NCI-H1694 (cell line): ENCODE measurements at regions not wholly inside any gene's neighbourhood (a gene's known extent, or its start where the extent isn't known, plus 50 kb on each side); places are given as distances from the start of the nearest gene placed in this dataset.

ENCODE experiments used
- DNase-seq: peaks from one replicate; lab custom pipeline; 2025; lab: John Stamatoyannopoulos, UW

DNA sequence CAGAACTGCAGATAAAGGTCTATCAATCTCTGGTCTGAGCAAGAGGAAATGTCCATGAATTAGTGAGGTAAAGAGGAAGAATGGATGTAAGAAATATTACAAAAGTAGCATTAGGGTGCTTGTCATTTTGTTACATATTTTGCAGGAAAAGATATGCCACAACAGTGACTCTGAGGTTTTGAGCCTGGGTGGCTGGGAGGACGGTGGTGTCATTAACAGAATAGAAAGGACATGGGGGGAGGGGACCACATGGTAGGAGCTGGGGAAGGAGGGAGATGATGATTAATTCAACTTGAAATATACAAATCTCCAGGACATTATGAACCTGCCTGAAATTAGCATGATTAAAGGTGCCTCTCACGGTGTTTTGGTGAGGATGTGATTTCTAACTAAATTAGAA is 245.5 kb upstream of the MDFIC2 start:
- no peak for DNase-seq

DNA sequence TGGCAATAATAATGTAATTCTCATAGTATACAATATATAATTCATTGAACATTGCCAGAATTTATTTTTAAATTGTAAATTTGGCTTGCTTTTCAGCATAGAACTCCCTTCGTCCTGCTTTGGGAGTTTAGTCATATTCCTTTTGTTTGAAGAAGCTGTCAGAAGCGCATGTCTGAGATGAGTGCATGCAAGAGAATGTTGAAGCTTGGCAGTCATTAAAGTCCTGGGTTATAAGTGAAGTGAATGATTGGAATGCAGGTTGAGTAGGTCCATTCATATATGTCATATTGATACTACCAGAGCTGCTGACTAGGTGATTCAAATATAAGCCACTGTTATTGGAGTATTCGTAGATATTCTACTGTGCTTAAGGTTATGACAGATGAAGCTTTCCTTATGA is 243.6 kb upstream of the MDFIC2 start:
- DNase-seq, result no peak

DNA sequence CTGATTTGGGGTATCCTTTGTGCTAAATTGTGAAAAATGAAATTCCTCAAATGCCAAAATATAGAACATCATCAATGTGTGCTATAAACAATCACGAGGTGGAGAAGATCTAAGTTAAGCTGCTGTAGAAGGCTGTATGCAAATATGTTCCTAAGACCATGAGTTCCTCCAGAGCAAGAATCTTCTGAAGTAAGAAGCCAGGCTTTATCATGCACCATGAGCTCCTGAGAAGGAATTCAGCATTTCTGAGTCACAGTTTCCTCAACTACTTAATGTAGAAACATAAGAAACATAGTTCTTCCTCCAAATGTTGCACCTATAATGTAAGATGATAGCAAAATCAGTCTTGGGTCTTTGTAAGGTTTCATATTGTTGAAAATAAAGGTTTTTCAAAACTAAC is 241.7 kb upstream of the MDFIC2 start:
- DNase-seq, result no peak

DNA sequence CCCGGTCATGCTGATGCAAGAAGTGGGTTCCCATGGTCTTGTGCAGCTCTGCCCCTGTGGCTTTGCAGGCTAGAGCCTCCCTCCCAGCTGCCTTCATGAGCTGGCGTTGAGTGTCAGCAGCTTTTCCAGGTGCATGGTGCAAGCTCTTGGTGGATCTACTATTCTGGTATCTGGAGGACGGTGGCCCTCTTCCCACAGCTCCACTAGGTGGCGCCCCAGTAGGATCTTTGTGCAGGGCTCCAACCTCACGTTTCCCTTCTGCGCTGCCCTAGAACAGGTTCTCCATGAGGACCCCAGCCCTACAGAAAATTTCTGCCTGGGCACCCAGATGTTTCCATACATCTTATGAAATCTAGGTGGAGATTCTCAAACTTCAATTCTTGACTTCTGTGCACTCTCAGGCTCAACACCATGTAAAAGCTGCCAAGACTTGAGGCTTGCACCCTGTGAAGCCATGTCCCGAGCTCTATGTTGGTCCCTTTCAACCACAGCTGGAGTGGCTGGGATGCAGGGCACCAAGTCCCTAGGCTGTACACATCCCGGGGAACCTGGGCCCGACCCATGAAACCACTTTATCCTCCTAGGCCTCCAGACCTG is 238.4 kb upstream of the MDFIC2 start:
- peak; percentile 3 for DNase-seq

DNA sequence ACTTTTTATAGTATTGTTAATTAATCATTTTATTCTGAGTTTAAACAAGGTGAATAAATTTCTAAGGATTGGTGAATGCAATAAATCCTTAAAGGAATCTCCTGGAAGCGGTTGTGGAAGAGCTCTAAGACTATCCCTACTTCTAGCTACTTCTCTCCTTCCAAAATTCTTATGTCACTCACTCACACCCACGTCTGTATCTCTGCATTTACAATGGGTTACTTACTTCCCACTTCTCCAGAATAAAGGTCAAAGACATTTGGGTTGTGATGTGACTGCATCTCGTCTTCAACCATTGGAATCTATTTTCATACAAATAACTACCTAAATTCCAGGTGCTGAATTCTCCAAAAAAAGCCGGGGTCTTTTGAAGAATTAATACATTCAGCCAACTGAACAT is 234.2 kb upstream of the MDFIC2 start:
- DNase-seq, result no peak

DNA sequence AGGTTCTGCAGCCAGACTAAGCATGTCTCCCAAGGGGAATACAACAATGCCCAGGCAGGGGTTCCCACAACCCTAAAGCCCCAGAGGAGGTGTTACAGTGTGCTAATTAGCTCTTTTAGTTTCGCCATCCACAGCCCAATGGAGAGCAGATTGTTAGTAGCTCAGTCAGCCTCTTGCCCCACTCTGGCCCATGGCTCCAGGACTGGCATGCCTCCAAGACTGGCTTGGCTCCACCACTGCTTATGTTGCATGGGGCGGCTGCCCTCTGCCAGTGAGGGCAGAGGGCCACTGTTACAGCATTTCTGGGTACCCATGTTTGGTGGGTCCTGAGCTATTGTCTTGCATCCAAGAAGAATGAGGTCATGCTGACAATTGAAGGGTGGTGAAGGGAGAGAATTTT is 231.1 kb upstream of the MDFIC2 start:
- DNase-seq, result no peak

DNA sequence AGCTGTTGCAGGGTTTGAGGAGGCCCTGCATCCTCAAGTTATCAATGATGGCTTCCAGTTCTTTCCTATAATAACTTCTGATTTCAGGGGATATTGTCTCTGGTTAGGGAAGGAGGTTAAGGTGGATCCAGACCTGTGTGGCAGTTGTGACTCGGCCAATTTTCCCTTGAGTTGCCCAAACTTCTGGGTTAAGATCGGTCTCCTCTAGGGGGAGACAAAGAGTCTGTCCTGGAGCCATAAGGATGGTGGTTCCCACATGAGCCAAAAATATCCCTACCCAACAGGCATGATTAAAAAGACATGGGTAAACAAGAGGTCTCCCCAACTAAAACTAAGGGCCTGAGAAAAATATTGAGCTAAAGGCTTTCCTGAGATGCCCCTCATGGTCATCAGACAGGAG is 227.5 kb upstream of the MDFIC2 start:
- DNase-seq, result no peak

DNA sequence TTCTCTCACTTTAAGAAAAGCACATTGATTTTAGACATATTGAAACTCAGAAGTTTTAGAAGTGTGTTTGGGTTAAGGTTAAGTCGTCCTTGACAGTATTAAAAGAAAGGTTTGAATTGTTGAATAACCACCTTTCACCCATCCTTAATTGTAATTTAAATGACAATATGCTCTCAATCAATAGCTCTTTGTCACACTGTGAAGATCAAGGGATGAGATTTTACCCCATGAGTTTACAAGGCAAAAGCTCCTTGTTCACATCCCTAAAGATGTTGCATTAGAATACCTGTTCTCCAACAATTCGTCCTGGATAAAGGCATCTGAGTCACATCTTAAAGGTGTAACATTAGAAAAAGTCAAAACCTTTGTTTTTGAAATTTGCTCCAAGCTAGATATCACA is 220.4 kb upstream of the MDFIC2 start:
- no peak for DNase-seq

DNA sequence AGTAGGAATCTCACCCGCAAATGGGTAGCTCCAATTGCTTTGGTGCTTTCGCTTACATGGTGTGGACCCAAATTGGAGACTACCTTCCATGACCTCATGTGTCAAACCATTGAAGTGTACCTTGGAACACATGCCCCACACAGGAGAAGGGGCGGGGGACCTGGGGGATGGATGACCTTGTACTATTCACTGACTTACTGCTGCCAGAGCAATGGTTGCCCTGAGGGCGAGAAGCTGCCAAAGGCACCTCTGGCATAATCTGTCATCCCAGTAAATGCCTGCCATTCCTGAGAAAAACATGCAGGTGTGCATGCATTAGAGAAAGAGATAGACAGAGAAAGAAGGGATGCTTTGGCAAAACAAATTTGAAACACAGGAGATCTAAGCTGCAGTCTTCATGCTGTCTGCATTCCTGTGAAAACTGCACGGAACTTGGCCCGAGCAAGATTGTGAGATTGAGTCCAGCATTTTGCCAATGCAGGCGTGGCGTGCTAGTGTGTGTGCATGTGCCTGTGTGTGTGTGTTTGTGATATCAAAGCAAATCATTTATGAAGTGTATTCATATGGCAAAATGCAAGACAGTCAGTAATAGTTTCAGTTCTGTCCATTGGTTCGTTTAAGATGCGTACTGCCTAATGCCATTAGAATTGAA is 219.5 kb upstream of the MDFIC2 start:
- no peak for DNase-seq

DNA sequence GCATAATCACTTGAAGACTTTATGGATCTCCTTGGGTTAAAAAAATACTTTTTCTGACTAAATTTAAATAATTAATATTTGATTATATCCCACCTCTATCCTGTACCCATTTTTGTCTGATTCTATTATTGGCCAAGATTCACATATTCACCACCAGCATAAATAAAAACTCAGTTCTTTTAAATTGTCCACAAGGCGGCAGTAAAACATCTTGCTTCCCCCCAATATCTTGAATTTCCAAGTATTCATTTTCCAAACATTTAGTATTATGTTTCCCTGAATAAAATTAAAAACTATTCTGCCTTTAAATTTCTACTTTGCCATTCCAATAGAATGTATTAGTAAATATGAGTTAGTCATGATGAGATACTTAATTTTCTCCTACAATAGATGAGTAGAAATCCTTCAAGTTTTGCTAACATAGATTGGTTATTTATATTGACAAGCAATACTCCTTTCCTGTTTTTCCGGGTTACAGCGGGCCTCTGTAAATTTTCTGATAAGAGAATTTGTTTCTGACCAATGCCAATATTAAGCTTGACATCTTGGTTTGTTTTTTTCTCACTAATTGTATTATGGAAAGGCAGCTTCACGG is 218.7 kb upstream of the MDFIC2 start:
- DNase-seq, result no peak

DNA sequence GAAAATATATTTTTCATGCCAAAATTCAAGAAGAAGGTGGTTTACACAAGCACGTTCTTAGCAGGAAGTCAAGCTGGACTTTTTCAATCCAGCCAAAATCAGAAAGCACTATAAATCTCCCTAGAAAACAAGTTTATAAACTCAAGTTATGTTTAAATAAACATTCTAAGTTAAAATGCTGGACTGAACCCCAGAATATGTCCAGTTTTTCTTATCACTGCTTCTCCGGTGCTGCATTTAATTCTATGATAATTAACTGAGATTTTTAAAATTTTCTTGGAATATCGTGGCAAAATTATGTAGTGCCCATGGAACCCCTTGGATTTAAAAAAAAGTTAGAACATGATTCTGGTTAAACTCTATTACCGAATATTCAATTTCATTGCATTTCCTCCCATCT is 218.2 kb upstream of the MDFIC2 start:
- DNase-seq, result no peak

DNA sequence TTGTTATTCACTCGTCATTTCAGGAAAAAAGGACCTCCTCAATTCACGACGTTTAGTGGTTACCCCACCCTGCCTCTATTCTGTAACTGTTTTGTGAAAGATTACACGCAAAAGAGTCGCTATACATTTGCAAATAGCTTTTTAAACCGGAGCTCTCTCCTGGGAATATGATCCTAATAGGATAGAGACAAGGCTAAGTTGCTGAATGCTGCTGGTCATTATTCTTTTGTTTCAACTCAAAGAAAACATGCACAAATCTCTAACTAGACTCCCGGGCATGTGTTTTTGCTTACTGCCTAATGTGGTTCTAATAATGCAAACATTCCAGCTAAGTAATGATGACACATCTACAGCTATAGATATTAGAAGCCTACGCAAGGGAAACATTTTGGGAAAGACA is 214.6 kb upstream of the MDFIC2 start:
- no peak for DNase-seq

DNA sequence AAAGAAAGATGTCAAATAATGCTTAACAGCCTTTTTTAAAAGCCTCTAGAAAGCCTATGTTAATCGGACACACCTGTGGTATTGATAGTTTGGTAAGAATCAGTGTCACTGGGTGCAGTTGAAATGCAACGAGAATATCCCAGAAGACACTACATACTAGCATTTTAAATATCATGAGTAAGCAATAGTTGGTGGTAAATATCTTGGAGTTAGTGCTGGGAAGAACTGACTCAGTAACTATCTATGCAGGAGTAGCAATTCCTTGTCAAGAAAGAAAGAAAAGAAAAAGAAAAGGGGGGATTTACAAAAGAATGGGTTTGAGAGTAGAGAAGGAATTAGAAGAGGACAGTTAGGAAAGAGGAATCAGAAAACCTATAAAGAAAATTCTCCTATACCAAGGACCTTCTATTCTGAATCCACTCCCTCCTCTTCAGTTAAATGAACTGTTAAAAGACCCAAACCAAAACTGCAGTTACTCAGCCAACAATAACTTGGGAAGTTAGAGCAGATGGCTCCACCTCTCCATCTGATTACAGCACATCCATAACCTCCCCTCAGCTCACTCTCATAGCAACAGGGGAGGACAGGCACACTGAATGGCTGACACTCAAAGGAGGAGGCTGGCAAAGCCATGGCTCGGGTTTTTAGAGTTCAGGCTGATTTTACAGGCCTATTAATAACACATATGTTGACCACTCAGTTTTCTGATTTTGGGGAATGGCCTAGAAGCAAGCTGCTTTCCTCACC is 207.6 kb upstream of the MDFIC2 start:
- peak; percentile 33 for DNase-seq

DNA sequence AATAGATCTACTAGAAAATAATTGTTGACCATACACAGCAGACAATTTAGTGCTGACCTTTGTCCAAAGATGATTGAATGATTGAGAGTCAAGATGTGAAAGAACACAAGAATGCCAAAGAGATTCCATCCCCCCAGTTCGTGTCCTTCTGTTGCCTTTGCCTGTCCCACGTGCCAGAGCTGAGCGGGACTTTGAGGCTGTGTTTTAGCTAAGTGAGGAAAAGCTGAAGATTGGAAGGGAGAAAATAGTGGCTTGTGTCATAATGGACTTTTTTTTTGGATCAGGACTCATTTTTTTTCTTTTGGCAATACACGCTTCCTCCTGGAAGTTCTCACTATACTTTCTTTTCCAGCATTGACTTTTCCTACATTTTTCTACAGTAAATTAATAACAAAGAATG is 206.6 kb upstream of the MDFIC2 start:
- no peak for DNase-seq

DNA sequence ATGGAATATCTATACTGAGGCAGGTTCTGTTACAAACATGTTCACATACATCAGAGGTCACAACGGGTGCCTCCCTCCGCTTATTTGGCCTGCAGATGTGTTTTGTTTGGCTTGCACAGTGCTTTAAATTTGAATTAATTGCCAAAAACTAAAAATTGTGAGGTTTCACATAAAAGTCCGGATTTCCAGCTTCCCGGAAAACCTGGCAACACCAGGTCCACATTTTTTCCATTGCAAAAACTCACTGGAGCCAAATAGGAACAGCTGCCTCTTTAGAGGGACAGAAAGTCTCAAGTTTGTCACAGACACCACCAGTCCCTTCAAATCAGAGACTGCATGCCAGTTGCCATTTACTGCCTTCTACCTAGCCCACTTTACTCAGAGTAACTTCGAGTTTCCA is 205.9 kb upstream of the MDFIC2 start:
- DNase-seq, result no peak

DNA sequence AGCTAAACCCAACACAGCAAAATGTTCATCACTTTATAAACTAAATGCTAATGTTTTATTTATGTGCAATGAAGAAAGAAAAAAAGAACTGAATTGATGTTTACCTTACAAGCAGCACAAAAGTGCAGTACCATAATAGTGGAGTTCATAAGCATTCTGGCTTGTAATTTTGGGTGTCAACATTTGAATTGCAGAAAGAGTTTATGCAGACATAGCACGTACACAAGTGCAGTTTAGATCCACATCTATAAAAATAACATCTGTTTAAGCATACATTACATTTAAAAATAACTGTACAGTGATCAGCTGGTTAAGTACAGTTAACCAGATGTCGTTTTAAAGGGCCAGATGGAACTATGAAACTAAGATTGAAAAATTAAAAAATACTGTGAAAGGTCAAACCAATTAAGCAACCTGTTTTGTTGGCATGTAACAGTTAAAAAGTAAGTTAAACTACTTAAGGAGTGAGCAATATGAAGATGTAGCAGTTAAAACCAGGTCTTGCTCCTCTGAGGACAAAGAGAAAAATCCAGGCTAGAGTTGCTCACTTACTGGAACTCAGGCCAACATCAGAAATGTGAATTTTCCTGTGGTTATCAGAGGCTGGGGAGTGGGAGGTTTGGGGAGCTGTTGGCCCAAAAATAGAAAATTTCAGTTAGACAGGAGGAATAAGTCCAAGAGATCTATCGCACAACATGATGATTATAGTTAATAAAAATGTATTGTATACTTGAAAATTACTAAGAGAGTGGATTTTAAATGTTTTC is 204.9 kb upstream of the MDFIC2 start:
- peak; percentile 24 for DNase-seq

DNA sequence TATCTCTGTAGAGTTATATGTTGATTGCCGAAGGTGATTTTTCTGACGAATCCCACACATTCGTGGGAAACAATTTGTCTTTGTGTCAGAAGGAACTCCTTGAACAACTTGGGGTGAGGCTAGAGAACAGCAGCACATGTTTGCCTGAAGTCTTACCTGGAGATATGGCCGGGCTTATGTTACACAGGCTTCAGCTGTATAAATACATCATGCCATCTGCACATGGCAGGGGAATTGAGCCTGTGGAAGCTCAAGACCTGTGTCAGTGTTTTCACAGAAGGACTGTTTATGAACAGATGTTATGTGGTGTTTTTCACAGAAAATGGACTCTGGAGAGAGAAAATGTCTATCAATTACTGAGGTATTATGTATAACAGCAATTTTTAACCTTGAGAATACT is 203.6 kb upstream of the MDFIC2 start:
- no peak for DNase-seq

DNA sequence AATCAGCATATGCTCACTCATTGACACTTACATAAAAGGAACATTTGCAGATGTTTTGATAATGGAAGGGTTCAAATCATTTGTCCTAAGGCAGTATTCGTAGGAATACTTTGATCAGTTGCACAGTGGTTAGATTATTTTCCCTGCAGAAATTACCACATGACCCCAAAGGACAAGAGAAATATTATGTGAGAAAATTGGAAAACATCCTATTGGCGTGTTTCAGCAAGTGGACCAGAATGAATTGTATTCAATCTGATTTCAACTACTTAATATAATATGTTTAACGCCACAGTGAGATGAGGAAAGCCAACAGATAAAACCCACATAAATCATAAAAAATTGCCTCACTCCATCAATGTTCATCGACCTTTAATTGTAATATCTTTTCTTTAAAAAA is 195.0 kb upstream of the MDFIC2 start:
- DNase-seq, result no peak

DNA sequence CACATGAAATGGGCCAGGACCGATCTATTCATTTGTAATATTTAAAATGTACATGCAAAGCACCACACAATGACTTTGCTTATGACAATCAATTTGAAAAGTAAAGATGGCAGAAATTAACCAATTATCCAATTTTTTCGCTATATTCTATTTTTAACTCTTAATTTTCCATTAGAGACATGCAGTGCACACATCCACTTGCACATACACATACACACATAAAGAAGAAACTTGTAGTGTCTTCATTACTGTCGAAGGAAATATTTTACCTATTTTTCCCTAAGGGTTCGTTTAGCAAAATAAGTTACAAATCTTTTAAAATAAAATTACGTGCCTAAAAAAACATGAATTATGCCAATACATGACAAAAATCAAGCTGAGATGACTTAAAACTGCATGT is 194.3 kb upstream of the MDFIC2 start:
- DNase-seq, result no peak

DNA sequence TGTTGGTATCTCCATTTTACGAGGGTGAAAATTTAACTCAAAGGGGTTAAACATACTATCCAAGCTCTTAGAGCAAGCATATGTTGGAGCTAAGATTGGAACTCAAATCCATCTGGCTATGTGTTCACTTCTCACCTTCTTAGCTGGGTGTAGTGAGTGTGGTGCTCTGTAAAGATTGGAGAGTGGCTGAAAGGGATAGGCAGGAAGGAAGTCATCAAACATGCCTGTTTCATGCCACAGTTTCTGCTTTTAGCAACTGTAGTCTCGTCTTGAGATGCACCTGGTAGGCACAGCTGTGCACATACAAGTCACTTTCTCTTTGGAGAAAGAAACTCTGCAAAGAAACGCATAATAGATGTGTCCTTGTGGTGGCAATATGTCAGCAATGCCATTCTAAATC is 189.1 kb upstream of the MDFIC2 start:
- DNase-seq, result no peak

DNA sequence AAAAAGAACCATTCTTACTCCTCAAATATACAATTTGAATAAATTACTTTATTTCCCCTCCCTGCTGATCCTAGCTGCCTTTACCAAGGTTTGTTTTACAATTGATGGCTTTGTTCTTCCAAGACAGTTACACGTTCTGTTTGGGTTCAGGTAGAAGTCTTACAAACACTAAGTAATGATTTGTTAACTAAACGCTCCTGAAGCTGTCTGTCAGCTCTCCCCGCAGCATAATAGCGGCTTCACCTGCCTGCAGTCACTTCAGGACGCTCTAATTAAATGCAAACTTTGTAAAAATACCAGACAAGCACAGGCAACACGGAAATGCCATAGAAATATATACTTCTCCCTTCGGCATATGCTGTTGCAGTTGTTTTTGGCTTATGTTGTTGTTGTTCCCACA is 176.4 kb upstream of the MDFIC2 start:
- no peak for DNase-seq

DNA sequence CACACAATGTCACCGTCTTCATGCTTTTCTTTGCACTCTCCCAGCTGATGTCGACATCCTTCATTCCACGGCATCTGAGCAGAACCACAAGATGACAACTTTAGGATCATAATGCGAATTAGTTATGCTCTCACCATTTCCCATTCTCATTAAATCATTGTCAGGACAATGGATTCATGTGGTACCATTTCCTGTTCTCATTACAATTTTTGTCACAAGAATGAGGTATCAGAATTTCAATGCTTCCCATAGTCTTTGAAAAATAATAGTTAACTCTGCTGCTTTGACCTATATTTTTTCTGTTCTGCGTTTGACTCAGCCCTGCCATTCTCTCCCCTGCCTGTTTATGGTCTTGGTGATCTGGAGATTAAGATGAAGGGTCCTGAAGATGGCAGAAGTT is 175.7 kb upstream of the MDFIC2 start:
- no peak for DNase-seq
